Neural cell (in vitro differentiated cells): ENCODE measurements at regions not wholly inside any gene's neighbourhood (a gene's known extent, or its start where the extent isn't known, plus 50 kb on each side); places are given as distances from the start of the nearest gene placed in this dataset.

ENCODE experiments used
- CTCF ChIP-seq: fragments of 450-650 bp; IDR thresholded peaks from 2 replicates; pipeline ENCODE4 v1.5.1; 2014; ENCODE audit warnings: antibody characterized with exemption, mild to moderate bottlenecking, moderate library complexity; ENCODE audit not compliant: poor library complexity, severe bottlenecking
- EZH2 ChIP-seq: fragments of 200-600, 300-800 bp; shearing (Covaris generic), sonication (generic); IDR thresholded peaks from 2 replicates; pipeline ENCODE4 v1.6.1; 2014; ENCODE audit warnings: antibody characterized with exemption, low read length, borderline replicate concordance, mild to moderate bottlenecking; ENCODE audit not compliant: insufficient read depth, poor library complexity, severe bottlenecking
- POLR2AphosphoS5 ChIP-seq: IDR thresholded peaks from 2 replicates; pipeline ENCODE4 v1.6.1; 2012
- RAD21 ChIP-seq: fragments of 450-650 bp; conservative IDR thresholded peaks from 2 replicates; pipeline ENCODE4 v1.6.1; 2014; ENCODE audit warnings: antibody characterized with exemption, mild to moderate bottlenecking, moderate library complexity

- TF ChIP-seq RAD21 (no peak), CTCF (no peak), POLR2AphosphoS5 (no peak), EZH2 (no peak)
Measured at GRCh38 chr1:96144636-96145035, 576.9 kb upstream of the PTBP2 start.
